Middle frontal gyrus (tissue), 1 donor: ENCODE measurements at regions not wholly inside any gene's neighbourhood (a gene's known extent, or its start where the extent isn't known, plus 50 kb on each side); places are given as distances from the start of the nearest gene placed in this dataset.

Experiments
- DNase-seq: peaks from one replicate; pipeline ENCODE4 v3.0.0-alpha.2; 2015; ENCODE audit warnings: low spot score; ENCODE audit errors: extremely low spot score

DNA sequence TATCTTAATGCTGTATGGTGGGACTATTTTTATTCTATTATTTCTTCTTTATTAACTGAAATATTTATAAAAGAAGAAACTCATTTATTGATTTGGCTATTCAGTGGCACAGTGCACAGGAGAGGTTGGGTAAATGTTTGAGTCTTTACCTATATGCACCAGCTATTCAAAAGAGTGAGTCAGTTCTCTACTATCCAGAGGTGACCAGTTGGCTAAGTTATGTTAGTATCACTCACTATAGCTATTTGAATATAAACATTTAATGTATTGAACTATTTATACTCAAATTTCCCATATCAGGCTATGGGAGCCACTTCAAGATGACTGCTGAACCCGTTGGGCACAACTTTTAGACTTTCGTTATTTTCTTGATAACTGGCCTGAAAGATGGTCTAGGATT is 106.1 kb upstream of the VEGFC start:
- DNase-seq: no peak

- no peak for DNase-seq
Observed at GRCh38 chr4:176902710-176903323, 110.1 kb upstream of the VEGFC start.

DNA sequence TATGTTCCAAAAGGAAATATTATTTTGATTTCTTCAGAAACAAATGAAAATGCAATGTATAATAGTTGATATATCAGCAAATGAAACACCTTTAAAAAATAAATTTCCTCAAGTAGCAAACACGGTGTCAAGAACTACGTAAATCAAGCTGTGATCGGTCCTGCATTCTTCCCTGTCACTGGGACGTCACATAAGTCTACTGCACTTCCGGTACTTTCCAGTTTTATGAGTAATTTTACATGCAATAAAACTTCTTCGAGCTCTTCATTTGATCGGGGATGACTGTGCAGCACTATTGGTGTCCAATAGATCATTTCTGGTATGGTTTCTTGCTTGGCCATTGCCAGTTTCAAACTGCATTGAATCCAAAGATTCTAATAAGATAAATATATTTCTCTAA is 114.0 kb upstream of the VEGFC start:
- no peak for DNase-seq

GRCh38 chr4:176910646-176911045 is 117.9 kb upstream of the VEGFC start:
- no peak for DNase-seq

GRCh38 chr4:176919631-176920030 is 126.9 kb upstream of the VEGFC start:
- no peak for DNase-seq

GRCh38 chr4:176920694-176921093 is 128.0 kb upstream of the VEGFC start:
- DNase-seq: no peak

GRCh38 chr4:176921256-176921655 is 128.5 kb upstream of the VEGFC start:
- no peak for DNase-seq

- no peak for DNase-seq
Observed at GRCh38 chr4:176924238-176924637, 131.5 kb upstream of the VEGFC start.

DNA sequence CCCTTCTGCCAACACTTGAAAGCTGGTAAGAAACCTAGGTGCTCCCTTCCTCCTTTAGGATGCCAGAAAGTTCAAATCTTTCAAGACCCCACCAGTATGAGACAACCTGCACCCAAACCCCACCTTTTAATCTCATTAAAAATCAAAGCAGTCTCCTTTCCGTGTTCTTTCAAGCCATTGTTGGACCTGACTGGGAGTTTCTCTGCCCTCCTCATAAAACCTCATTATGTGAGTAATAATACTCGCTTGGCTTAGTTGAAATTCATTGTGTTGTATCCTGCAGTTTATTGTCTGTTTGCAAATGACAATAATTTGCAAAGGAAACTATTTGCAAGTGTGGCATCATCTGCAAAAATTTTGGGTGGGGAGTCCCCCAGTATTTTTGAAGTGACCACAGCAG is 133.2 kb upstream of the VEGFC start:
- DNase-seq: no peak

- no peak for DNase-seq
Observed at GRCh38 chr4:176927117-176927516, 134.4 kb upstream of the VEGFC start.

GRCh38 chr4:176927664-176928063 is 134.9 kb upstream of the VEGFC start:
- no peak for DNase-seq

GRCh38 chr4:176939445-176939844 is 146.7 kb upstream of the VEGFC start:
- DNase-seq: no peak

- no peak for DNase-seq
Observed at GRCh38 chr4:176945334-176945733, 152.6 kb upstream of the VEGFC start.

DNA sequence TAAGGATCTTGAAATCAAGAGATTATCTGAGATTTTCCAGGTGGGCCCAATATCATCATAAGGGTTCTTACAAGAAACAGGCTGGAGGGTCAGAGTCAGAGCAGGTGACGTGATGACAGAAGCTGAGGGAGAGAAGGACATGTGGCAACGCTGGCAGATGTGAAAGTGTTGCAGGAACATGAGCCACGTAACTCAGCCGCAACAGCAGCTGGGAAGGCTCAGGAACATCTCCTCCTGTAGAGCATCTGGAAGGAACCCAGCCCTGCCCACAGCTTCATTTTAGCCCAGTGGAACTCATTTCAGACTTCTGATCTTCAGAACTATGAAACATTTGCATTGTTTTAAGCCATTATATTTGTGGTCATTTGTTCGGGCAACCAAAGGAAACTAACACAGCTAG is 156.3 kb upstream of the VEGFC start:
- DNase-seq: no peak

- DNase-seq: no peak
Observed at GRCh38 chr4:176953021-176953420, 160.3 kb upstream of the VEGFC start.

GRCh38 chr4:176957353-176958118 is 164.8 kb upstream of the VEGFC start:
- no peak for DNase-seq

DNA sequence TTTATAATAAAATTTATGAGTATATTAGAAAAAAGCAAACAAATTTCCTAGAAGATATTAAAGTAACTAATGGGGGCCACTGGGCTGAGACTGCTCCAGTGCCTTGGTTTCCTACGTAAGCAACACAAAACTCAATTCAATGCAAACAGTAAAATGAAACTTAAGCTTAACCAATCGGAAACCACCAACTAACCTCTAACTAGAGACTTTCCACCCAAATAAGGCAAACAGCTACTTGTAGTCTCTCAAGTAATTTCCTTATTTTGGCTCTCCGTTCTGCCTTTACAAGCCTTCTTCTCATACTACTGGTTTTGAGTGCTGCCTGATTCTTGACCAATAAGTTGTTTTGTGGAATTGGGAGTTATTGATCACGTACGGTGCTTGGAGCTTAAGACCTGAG is 167.3 kb upstream of the VEGFC start:
- no peak for DNase-seq

- no peak for DNase-seq
Observed at GRCh38 chr4:176963121-176963520, 170.4 kb upstream of the VEGFC start.

- no peak for DNase-seq
Observed at GRCh38 chr4:176964116-176964691, 171.5 kb upstream of the VEGFC start.

DNA sequence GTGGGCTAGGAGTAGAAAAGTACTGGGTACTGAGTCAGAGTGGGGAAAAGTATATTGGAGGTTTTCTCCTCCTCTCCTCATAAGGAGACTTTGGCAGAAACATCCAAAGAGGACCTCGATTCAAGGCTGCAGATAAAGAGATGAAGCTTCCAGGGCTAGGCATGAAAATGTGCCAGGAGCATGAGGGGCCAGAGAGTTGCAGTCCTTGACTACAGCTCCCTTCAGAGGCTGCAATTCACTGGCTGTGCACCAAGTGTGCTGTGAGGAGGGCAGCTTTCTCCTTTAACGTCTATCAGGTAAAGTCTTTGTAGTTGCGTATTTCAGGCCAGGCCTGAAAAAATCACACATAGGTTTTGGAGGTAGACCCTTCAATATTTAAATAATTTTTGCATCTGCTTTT is 174.9 kb upstream of the VEGFC start:
- no peak for DNase-seq

- DNase-seq: no peak
Observed at GRCh38 chr4:176968094-176968493, 175.4 kb upstream of the VEGFC start.

DNA sequence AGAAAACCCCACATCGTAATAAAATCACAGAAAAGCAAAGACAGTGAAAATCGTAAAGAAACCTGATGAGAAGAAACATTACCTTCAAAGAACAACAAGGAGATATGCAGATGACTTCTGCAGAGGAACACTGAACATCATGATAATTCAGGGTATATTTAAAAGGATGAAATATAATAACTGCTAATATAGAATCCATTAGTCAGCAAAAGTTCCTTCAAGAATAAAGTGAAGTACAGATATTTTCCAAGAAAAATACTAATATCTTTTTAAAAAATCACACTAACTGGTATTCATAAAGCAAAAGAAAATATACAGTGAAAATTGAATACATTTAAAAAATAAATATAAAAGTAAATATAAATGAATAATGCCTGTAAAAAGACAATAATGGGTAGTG is 176.3 kb upstream of the VEGFC start:
- no peak for DNase-seq

DNA sequence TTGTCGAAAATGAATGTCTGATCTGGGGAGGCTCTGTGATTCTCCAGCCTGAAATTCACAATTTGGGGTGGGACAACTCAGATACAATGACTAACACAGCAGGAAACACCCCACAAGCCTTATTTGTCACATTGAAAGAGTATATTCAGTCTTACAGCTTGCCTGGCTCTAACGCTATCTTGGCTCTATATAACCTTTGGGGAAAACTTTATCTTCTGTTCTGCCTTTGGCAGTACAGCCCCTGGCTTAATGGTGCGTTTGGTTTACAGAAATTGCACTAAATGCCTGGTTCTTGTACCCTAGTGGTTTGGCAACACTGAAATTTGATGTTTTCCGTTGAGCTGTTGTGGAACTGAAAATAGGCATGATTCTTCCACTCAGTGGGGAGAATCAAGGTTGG is 178.1 kb upstream of the VEGFC start:
- DNase-seq: no peak
